ENCODE measurements at regions not wholly inside any gene's neighbourhood (a gene's known extent, or its start where the extent isn't known, plus 50 kb on each side); places are given as distances from the start of the nearest gene placed in this dataset.

DNA sequence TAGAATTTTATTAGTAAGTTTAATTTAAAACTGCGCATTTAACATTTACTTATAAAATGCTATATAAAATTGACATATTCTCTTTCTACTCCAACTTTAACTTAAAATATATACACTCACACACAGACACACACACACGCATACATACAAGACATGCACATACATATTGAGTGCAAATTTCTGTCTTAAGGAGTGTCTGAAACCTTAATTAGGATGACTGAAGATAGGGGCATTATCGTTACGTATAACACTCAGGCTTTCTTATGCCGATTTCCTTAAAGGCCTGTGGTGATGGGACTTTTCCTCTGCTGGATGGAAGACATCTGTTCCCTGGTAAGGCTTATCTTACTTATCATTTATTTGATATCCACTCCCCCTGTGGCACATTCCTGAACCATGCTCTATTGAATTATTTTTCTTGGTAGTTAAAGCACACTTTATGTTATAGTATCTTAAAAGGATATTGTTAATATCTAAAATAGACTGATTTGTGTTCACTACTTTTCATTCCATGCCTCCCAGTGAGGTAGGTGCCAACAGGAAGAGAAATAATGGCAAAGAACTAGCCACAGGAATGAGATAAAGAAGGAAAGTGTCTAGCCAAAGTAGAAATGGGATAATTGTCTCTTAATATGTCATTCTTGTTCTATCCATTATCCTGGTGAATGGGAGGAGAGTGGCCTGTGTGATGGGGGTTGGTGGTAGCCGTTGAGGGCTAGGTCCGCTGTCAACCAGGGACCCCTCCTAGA is 92.9 kb upstream of the GPRIN3 start:
- TF ChIP-seq, protein P1, sequence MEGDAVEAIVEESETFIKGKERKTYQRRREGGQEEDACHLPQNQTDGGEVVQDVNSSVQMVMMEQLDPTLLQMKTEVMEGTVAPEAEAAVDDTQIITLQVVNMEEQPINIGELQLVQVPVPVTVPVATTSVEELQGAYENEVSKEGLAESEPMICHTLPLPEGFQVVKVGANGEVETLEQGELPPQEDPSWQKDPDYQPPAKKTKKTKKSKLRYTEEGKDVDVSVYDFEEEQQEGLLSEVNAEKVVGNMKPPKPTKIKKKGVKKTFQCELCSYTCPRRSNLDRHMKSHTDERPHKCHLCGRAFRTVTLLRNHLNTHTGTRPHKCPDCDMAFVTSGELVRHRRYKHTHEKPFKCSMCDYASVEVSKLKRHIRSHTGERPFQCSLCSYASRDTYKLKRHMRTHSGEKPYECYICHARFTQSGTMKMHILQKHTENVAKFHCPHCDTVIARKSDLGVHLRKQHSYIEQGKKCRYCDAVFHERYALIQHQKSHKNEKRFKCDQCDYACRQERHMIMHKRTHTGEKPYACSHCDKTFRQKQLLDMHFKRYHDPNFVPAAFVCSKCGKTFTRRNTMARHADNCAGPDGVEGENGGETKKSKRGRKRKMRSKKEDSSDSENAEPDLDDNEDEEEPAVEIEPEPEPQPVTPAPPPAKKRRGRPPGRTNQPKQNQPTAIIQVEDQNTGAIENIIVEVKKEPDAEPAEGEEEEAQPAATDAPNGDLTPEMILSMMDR (conservative IDR thresholded peaks at IDR 0.05) = no peak
- no peaks in the 10 kb centered on the region for H3K4me1 ChIP-seq (ENCODE audit: control insufficient read depth, insufficient read depth, low read length)

DNA sequence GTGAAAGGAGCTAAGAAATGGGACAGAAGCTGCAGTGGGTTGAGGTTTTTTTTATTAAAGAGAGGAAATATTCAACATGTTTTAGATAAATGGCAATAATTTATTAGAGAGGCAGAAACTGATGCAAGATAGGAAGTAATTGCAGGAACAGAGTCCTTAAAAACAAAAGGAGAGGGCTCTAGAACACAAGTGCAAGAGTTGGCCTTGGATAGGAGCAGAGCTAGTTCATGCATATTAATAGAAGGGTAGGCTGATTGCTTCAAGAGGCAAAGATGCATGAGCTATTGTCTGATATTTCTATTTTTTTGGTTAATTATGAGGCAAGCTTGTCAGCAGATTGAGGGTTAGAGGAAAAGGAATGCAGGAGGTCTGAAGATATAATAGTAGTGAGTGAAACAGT is 91.0 kb upstream of the GPRIN3 start:
- DNase-seq = no peak
- H3K4me3 ChIP-seq (ENCODE audit: low read length) = no peak overlapping the region
- Mint-ChIP-seq H3K36me3 (ENCODE audit: low read depth) (no peaks in the 10 kb centered on the region), H3K4me1 (no peaks in the 10 kb centered on the region), H3K4me3 (no peak overlapping the region), H3K9me3 (peaks cover 6% of the 10 kb centered on the region), H3K27me3 (ENCODE audit: insufficient read depth) (no peaks in the 10 kb centered on the region), H3K27ac (no peak overlapping the region)
- H3K9me3 ChIP-seq (ENCODE audit: control insufficient read depth, low read length) = no peaks in the 10 kb centered on the region
- TF ChIP-seq, protein P1 (conservative IDR thresholded peaks at IDR 0.05) = no peak
- H3K4me1 ChIP-seq (ENCODE audit: control insufficient read depth, insufficient read depth, low read length) = no peaks in the 10 kb centered on the region
- H3K27ac ChIP-seq (ENCODE audit: low read depth, low read length) = no peak overlapping the region
- no peaks in the 10 kb centered on the region for H3K27me3 ChIP-seq (ENCODE audit: control insufficient read depth, insufficient read depth, low read length, poor library complexity, severe bottlenecking)
- H3K9ac ChIP-seq (ENCODE audit: extremely low read depth, low read length, poor library complexity, severe bottlenecking) = no peak overlapping the region
- no peaks in the 10 kb centered on the region for H3K36me3 ChIP-seq (ENCODE audit: control insufficient read depth, insufficient read depth, low read length)

More for the DNA sequence above, 92.9 kb upstream of the GPRIN3 start:
- no peak overlapping the region for H3K27ac Mint-ChIP-seq
- no peaks in the 10 kb centered on the region for H3K36me3 ChIP-seq (ENCODE audit: control insufficient read depth, insufficient read depth, low read length)
- H3K36me3 Mint-ChIP-seq (ENCODE audit: low read depth) = no peaks in the 10 kb centered on the region
- no peaks in the 10 kb centered on the region for H3K9me3 Mint-ChIP-seq
- no peaks in the 10 kb centered on the region for H3K4me1 Mint-ChIP-seq
- H3K9me3 ChIP-seq (ENCODE audit: control insufficient read depth, low read length) = no peaks in the 10 kb centered on the region
- H3K27me3 Mint-ChIP-seq (ENCODE audit: insufficient read depth) = no peaks in the 10 kb centered on the region
- WGBS, 2 experiments (ENCODE audit: insufficient coverage in 1 of 2, insufficient read length in 1 of 2) = 93 to 100% methylated on average over 4 to 7 of the region's 7 CpGs
- no peak overlapping the region for H3K9ac ChIP-seq (ENCODE audit: extremely low read depth, low read length, poor library complexity, severe bottlenecking)
- no peak overlapping the region for H3K4me3 Mint-ChIP-seq
- DNase-seq = no peak
- H3K4me3 ChIP-seq (ENCODE audit: low read length) = no peak overlapping the region
- no peak overlapping the region for H3K27ac ChIP-seq (ENCODE audit: low read depth, low read length)
- H3K27me3 ChIP-seq (ENCODE audit: control insufficient read depth, insufficient read depth, low read length, poor library complexity, severe bottlenecking) = no peaks in the 10 kb centered on the region

DNA sequence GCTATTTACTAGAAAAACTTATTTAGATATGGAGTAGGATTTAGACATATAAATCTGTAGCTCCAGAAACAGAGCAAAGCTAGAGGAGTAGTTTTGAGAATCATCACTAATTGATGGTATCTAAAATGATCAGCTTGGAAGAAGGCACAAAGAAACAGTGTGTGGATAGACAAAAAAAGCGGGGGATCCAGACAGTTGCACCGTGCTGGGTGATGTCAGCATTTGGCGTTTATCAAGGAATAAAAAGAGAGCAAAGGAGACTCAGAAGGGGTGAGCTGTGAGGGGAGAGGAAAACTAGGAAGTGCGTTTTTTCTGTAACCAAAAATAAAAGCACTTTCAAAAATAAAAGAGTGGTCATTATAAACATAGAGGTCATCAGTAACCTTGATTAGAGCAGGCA is 90.5 kb upstream of the GPRIN3 start:
- 87 to 90% methylated on average over 3 to 4 of the region's 4 CpGs for WGBS, 2 experiments (ENCODE audit: insufficient coverage in 1 of 2, insufficient read length in 1 of 2)

More for the DNA sequence above, 90.5 kb upstream of the GPRIN3 start:
- no peak for DNase-seq
- Mint-ChIP-seq H3K27ac (no peak overlapping the region), H3K27me3 (ENCODE audit: insufficient read depth) (no peaks in the 10 kb centered on the region), H3K4me1 (no peaks in the 10 kb centered on the region), H3K36me3 (ENCODE audit: low read depth) (no peaks in the 10 kb centered on the region), H3K4me3 (no peak overlapping the region), H3K9me3 (peaks cover 6% of the 10 kb centered on the region)
- Histone ChIP-seq H3K27ac (ENCODE audit: low read depth, low read length) (no peak overlapping the region), H3K4me1 (ENCODE audit: control insufficient read depth, insufficient read depth, low read length) (no peaks in the 10 kb centered on the region), H3K4me3 (ENCODE audit: low read length) (no peak overlapping the region), H3K27me3 (ENCODE audit: control insufficient read depth, insufficient read depth, low read length, poor library complexity, severe bottlenecking) (no peaks in the 10 kb centered on the region), H3K36me3 (ENCODE audit: control insufficient read depth, insufficient read depth, low read length) (no peaks in the 10 kb centered on the region), H3K9ac (ENCODE audit: extremely low read depth, low read length, poor library complexity, severe bottlenecking) (no peak overlapping the region), H3K9me3 (ENCODE audit: control insufficient read depth, low read length) (no peaks in the 10 kb centered on the region)
- TF ChIP-seq, protein P1 (conservative IDR thresholded peaks at IDR 0.05) = no peak
